Hematopoietic multipotent progenitor cell treated with erythropoietin and hydrocortisone succinate and interleukin-3 and kit ligand, for 8 days (in vitro differentiated cells): ENCODE measurements at regions not wholly inside any gene's neighbourhood (a gene's known extent, or its start where the extent isn't known, plus 50 kb on each side); places are given as distances from the start of the nearest gene placed in this dataset.
"Not testable (repeated sequence)": the region's sequence is repeated elsewhere in the genome, so short reads cannot be mapped to it uniquely, and the experiment has no call there.

Source experiments
- DNase-seq: peaks from one replicate; pipeline ENCODE4 v3.0.0-alpha.2; 2015

- no peak for DNase-seq
Observed at GRCh38 chr2:167843217-167843616, 404.2 kb downstream of the STK39 start.

GRCh38 chr2:167842047-167842446 lies 405.3 kb downstream of the STK39 start:
- DNase-seq = no peak

GRCh38 chr2:167835290-167835689 lies 412.1 kb downstream of the STK39 start:
- DNase-seq = not testable (repeated sequence)

- DNase-seq = no peak
Observed at GRCh38 chr2:167834707-167835106, 412.7 kb downstream of the STK39 start.

- no peak for DNase-seq
Observed at GRCh38 chr2:167833294-167833693, 414.1 kb downstream of the STK39 start.

- no peak for DNase-seq
Observed at GRCh38 chr2:167832868-167833287, 414.5 kb downstream of the STK39 start.

GRCh38 chr2:167827352-167828097 lies 419.9 kb downstream of the STK39 start:
- no peak for DNase-seq

- no peak for DNase-seq
Observed at GRCh38 chr2:167826906-167827305, 420.5 kb downstream of the STK39 start.

GRCh38 chr2:167825664-167826063 lies 421.7 kb downstream of the STK39 start:
- no peak for DNase-seq

GRCh38 chr2:167822690-167823465 lies 424.5 kb downstream of the STK39 start:
- no peak for DNase-seq

GRCh38 chr2:167820488-167820887 lies 426.9 kb downstream of the STK39 start:
- no peak for DNase-seq

- no peak for DNase-seq
Observed at GRCh38 chr2:167818521-167818920, 428.9 kb downstream of the STK39 start.

GRCh38 chr2:167817908-167818307 lies 429.5 kb downstream of the STK39 start:
- no peak for DNase-seq

GRCh38 chr2:167817422-167817821 lies 430.0 kb downstream of the STK39 start:
- no peak for DNase-seq

- DNase-seq = no peak
Observed at GRCh38 chr2:167816874-167817290, 430.5 kb downstream of the STK39 start.

GRCh38 chr2:167814881-167815718 lies 432.3 kb downstream of the STK39 start:
- DNase-seq = no peak

GRCh38 chr2:167814482-167814880 lies 432.9 kb downstream of the STK39 start:
- DNase-seq = not testable (repeated sequence)

GRCh38 chr2:167809799-167810198 lies 437.6 kb downstream of the STK39 start:
- not testable (repeated sequence) for DNase-seq

GRCh38 chr2:167803449-167803988 lies 443.9 kb downstream of the STK39 start:
- DNase-seq = no peak

GRCh38 chr2:167794554-167795255 lies 452.7 kb downstream of the STK39 start:
- no peak for DNase-seq

GRCh38 chr2:167793725-167794124 lies 453.7 kb downstream of the STK39 start:
- DNase-seq = no peak

GRCh38 chr2:167792126-167792525 lies 455.3 kb downstream of the STK39 start:
- no peak for DNase-seq
